ENCODE measurements at regions not wholly inside any gene's neighbourhood (a gene's known extent, or its start where the extent isn't known, plus 50 kb on each side); places are given as distances from the start of the nearest gene placed in this dataset.

- TF ChIP-seq CTCF (IDR thresholded peaks at IDR 0.05; ENCODE audit: low read depth, low read length, poor library complexity, severe bottlenecking) (no peak), EZH2phosphoT487 (IDR thresholded peaks at IDR 0.05; ENCODE audit: borderline replicate concordance, low read length) (no peak)
Observed at GRCh38 chr14:80390906-80391305, 179.6 kb upstream of the DIO2 start.

Data from DOHH2 (cell line).